ENCODE measurements at regions not wholly inside any gene's neighbourhood (a gene's known extent, or its start where the extent isn't known, plus 50 kb on each side); places are given as distances from the start of the nearest gene placed in this dataset.

DNA sequence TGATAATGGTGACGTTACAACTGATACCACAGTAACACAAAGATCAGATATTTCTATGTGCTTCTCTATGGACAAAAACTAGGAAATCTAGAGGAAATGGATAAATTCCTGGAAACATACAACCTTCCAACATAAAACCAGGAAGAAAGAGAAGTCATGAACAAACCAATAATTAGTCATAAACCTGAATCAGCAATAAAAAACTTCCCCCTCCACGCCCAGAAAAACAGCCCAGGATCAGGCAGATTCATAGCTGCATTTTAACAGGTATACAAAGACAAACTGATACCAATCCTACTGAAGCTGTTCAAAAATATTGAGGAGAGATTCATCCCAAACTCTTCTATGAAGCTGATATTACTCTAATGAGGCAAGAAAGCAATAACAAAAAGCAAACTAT, 1535.2 kb upstream of the LRRTM1 start:
- H3K27ac ChIP-seq (ENCODE audit: low read depth, low read length, poor library complexity, severe bottlenecking): no peak overlapping the region
- H3K4me1 ChIP-seq (ENCODE audit: insufficient read depth, low read length, severe bottlenecking): no peaks in the 10 kb centered on the region
- H3K36me3 ChIP-seq (ENCODE audit: insufficient read depth, low read length): no peaks in the 10 kb centered on the region
- no peaks in the 10 kb centered on the region for H3K79me2 ChIP-seq (ENCODE audit: insufficient read depth, low read length)
- H4K20me1 ChIP-seq (ENCODE audit: insufficient read depth, low read length): no peaks in the 10 kb centered on the region
- no peaks in the 10 kb centered on the region for H3K27me3 ChIP-seq (ENCODE audit: insufficient read depth, low read length)
- H3K4me3 ChIP-seq (ENCODE audit: low read depth, low read length, poor library complexity, severe bottlenecking): no peak overlapping the region
- no peak overlapping the region for H3K9ac ChIP-seq (ENCODE audit: low read length)
- H3F3A ChIP-seq (ENCODE audit: insufficient read depth, low read length): no peaks in the 10 kb centered on the region
- no peaks in the 10 kb centered on the region for H3K9me3 ChIP-seq (ENCODE audit: low read length)
- no peak overlapping the region for H2AFZ ChIP-seq (ENCODE audit: low read length)
- TF ChIP-seq, protein P1, sequence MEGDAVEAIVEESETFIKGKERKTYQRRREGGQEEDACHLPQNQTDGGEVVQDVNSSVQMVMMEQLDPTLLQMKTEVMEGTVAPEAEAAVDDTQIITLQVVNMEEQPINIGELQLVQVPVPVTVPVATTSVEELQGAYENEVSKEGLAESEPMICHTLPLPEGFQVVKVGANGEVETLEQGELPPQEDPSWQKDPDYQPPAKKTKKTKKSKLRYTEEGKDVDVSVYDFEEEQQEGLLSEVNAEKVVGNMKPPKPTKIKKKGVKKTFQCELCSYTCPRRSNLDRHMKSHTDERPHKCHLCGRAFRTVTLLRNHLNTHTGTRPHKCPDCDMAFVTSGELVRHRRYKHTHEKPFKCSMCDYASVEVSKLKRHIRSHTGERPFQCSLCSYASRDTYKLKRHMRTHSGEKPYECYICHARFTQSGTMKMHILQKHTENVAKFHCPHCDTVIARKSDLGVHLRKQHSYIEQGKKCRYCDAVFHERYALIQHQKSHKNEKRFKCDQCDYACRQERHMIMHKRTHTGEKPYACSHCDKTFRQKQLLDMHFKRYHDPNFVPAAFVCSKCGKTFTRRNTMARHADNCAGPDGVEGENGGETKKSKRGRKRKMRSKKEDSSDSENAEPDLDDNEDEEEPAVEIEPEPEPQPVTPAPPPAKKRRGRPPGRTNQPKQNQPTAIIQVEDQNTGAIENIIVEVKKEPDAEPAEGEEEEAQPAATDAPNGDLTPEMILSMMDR (IDR thresholded peaks at IDR 0.05; ENCODE audit: low read length): no peak
- no peak for TF ChIP-seq EZH2 (IDR thresholded peaks at IDR 0.05; ENCODE audit: borderline replicate concordance, low read length)
- no peak overlapping the region for H3K4me2 ChIP-seq (ENCODE audit: low read length)
- H3K9me2 ChIP-seq (ENCODE audit: low read depth, low read length): no peaks in the 10 kb centered on the region

DNA sequence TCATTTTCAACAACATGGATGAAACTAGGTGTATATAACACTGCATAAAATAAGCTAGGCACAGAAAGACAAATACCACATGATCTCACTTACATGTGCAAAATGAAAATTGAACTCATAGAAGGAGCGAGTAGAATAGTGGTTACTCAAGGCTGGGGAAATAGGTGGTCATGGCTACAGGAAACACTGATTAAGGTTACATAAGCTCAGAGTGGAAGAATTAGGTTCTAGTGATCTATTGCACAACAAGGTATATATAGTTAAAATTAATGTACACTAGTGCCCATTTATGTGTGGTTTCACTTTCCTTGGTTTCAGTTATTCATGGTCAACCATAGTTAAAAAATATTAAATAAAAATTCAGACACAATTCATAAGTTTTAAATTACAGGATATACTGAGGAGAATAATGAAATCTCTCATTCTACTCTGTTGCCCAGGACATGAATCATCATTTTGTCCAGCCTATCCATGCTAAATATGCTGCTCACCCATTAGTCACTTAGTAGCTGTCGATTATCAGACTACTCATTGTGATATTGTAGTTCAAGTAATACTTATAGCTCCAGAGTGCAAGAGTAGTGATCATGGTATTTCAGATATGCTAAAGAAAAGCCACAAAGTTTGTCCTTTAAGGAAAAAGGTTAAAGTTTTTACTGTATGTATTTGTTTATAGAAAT, 1530.9 kb upstream of the LRRTM1 start:
- Histone ChIP-seq H3K27ac (ENCODE audit: low read depth, low read length, poor library complexity, severe bottlenecking) (no peak overlapping the region), H3K27me3 (ENCODE audit: insufficient read depth, low read length) (no peaks in the 10 kb centered on the region), H3K4me3 (ENCODE audit: low read depth, low read length, poor library complexity, severe bottlenecking) (no peak overlapping the region), H3K9me3 (ENCODE audit: low read length) (no peaks in the 10 kb centered on the region), H4K20me1 (ENCODE audit: insufficient read depth, low read length) (no peaks in the 10 kb centered on the region), H3K4me2 (ENCODE audit: low read length) (no peak overlapping the region), H2AFZ (ENCODE audit: low read length) (no peak overlapping the region), H3F3A (ENCODE audit: insufficient read depth, low read length) (no peaks in the 10 kb centered on the region), H3K9me2 (ENCODE audit: low read depth, low read length) (no peaks in the 10 kb centered on the region), H3K79me2 (ENCODE audit: insufficient read depth, low read length) (no peaks in the 10 kb centered on the region), H3K36me3 (ENCODE audit: insufficient read depth, low read length) (no peaks in the 10 kb centered on the region), H3K9ac (ENCODE audit: low read length) (no peak overlapping the region), H3K4me1 (ENCODE audit: insufficient read depth, low read length, severe bottlenecking) (no peaks in the 10 kb centered on the region)
- no peak for TF ChIP-seq EZH2 (IDR thresholded peaks at IDR 0.05; ENCODE audit: borderline replicate concordance, low read length)
- TF ChIP-seq, protein P1 (IDR thresholded peaks at IDR 0.05; ENCODE audit: low read length): no peak

- Histone ChIP-seq H4K20me1 (ENCODE audit: insufficient read depth, low read length) (no peaks in the 10 kb centered on the region), H3K36me3 (ENCODE audit: insufficient read depth, low read length) (no peaks in the 10 kb centered on the region), H3K27me3 (ENCODE audit: insufficient read depth, low read length) (no peaks in the 10 kb centered on the region), H3K9ac (ENCODE audit: low read length) (no peak overlapping the region), H3K4me2 (ENCODE audit: low read length) (no peak overlapping the region), H3K79me2 (ENCODE audit: insufficient read depth, low read length) (no peaks in the 10 kb centered on the region), H3K9me3 (ENCODE audit: low read length) (no peaks in the 10 kb centered on the region), H3K4me1 (ENCODE audit: insufficient read depth, low read length, severe bottlenecking) (no peaks in the 10 kb centered on the region), H3K4me3 (ENCODE audit: low read depth, low read length, poor library complexity, severe bottlenecking) (no peak overlapping the region), H2AFZ (ENCODE audit: low read length) (no peak overlapping the region), H3F3A (ENCODE audit: insufficient read depth, low read length) (no peaks in the 10 kb centered on the region), H3K27ac (ENCODE audit: low read depth, low read length, poor library complexity, severe bottlenecking) (no peak overlapping the region), H3K9me2 (ENCODE audit: low read depth, low read length) (no peaks in the 10 kb centered on the region)
- no peak for TF ChIP-seq EZH2 (IDR thresholded peaks at IDR 0.05; ENCODE audit: borderline replicate concordance, low read length)
- TF ChIP-seq, protein P1 (IDR thresholded peaks at IDR 0.05; ENCODE audit: low read length): no peak
Measured at GRCh38 chr2:81786811-81787210, 1482.3 kb upstream of the LRRTM1 start.
